ENCODE measurements at regions not wholly inside any gene's neighbourhood (a gene's known extent, or its start where the extent isn't known, plus 50 kb on each side); places are given as distances from the start of the nearest gene placed in this dataset.
"Not testable (repeated sequence)": the region's sequence is repeated elsewhere in the genome, so short reads cannot be mapped to it uniquely, and the experiment has no call there.

DNA sequence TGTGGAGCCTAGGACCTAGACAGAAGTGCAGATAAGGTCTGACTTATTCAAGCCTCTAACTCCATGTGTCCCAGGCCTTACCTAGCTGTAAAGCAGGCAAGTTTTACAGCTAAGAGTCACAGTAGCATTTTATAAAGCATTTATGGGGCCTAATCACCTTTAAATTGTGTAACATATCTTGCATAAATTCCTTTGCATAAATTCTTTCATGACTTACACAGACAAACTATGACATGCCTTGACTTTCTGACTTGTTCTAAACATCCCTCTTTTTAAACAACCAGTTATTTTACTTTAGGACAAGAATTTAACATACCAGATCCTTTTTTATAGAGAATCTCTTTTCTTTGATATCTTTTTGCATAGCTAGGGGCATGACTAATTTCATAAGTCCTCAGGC, 1257.8 kb upstream of the NRXN1 start:
- ChIA-PET POLR2A (ENCODE audit: low non-redundant PET) (no interaction called here), CTCF (interaction anchor here (0.8 kb wide), 1 partner anchor 1384 kb away, joined by 3 read pairs; no protein-coding TSS in a partner anchor)
- no peak for TF ChIP-seq CTCF (conservative IDR thresholded peaks at IDR 0.05; ENCODE audit: low read depth)
- no peak overlapping the region for H3K27ac ChIP-seq
- no peak for DNase-seq (ENCODE audit: low spot score)

GRCh38 chr2:52288596-52288995, 1256.7 kb upstream of the NRXN1 start:
- DNase-seq (ENCODE audit: low spot score) = no peak
- H3K27ac ChIP-seq = no peak overlapping the region
- POLR2A ChIA-PET (ENCODE audit: low non-redundant PET) = no interaction called here
- CTCF ChIA-PET = interaction anchor here (0.9 kb wide), 1 partner anchor 124 kb away, joined by 4 read pairs; no protein-coding TSS in a partner anchor
- TF ChIP-seq CTCF (conservative IDR thresholded peaks at IDR 0.05; ENCODE audit: low read depth) = no peak

GRCh38 chr2:52269696-52270485, 1238.0 kb upstream of the NRXN1 start:
- no peak for TF ChIP-seq CTCF (conservative IDR thresholded peaks at IDR 0.05; ENCODE audit: low read depth)
- no peak overlapping the region for H3K27ac ChIP-seq
- CTCF ChIA-PET = interaction anchor here (0.6 to 0.7 kb wide), 2 partner anchors 8 to 1210 kb away, joined by 3 read pairs; no protein-coding TSS in a partner anchor
- DNase-seq (ENCODE audit: low spot score) = no peak
- POLR2A ChIA-PET (ENCODE audit: low non-redundant PET) = no interaction called here

DNA sequence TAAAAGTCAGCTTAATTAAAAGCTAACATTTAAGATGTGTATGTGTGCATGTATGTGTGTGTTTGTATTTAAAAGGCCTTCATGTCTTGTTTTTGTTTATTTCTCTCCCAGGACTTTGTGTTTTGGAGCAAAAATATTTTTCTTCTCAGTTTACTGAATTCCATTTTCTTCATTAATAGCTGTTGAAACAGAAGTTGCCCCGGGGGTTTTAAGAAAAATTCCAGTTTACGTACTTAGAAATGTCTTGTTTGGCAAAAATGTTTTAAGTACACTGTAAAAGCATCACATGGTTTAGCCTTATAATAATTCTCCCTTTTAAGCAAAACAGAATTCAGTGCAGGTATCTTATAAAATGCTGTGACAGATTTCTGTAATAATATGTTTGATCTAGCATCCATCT, 1233.0 kb upstream of the NRXN1 start:
- ChIA-PET POLR2A (ENCODE audit: low non-redundant PET) (no interaction called here), CTCF (no interaction called here)
- H3K27ac ChIP-seq = no peak overlapping the region
- no peak for DNase-seq (ENCODE audit: low spot score)
- TF ChIP-seq CTCF (conservative IDR thresholded peaks at IDR 0.05; ENCODE audit: low read depth) = no peak

DNA sequence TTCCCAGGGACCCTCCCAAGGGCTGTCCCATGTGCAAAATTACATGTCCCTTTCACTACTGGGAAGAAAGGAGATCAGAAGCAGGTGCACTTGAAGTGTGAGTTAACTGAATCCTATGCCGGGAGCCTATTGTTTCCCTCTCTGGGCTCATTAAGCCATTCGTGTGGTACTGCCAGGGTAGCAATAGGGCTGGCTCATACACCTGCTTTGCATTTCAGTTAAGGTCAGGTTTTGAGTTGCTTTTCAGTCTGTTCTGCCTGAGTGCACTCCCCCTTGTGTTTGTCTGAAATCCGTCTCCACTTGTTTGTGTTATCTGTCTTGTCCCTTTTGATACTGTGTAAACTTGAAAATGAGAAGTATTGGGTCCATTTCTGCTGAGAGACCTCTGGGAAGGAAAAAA, 1232.6 kb upstream of the NRXN1 start:
- ChIA-PET POLR2A (ENCODE audit: low non-redundant PET) (no interaction called here), CTCF (no interaction called here)
- DNase-seq (ENCODE audit: low spot score) = no peak
- H3K27ac ChIP-seq = no peak overlapping the region
- TF ChIP-seq CTCF (conservative IDR thresholded peaks at IDR 0.05; ENCODE audit: low read depth) = no peak

DNA sequence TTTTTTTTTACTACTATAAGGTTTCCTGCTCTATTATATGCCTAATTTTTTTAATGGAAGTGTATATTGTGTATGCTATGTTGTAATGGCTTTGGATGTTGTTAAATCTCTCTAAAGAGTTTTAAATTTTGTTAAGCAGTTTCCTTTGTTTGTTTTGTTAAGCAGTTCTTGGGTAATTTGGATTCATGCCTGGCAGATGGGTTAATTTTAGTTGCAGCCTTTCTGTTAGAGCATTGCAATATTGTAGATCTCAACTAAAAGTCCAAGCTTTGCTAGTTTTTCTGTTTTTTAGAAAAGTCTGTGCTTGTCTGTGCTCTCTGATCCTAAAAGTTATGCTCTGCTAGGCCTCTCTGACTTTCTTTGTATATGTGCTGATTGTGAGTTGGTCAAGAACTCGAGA, 1229.0 kb upstream of the NRXN1 start:
- CTCF ChIA-PET = no interaction called here
- no peak for DNase-seq (ENCODE audit: low spot score)
- POLR2A ChIA-PET (ENCODE audit: low non-redundant PET) = no interaction called here
- no peak overlapping the region for H3K27ac ChIP-seq
- TF ChIP-seq CTCF (conservative IDR thresholded peaks at IDR 0.05; ENCODE audit: low read depth) = no peak

DNA sequence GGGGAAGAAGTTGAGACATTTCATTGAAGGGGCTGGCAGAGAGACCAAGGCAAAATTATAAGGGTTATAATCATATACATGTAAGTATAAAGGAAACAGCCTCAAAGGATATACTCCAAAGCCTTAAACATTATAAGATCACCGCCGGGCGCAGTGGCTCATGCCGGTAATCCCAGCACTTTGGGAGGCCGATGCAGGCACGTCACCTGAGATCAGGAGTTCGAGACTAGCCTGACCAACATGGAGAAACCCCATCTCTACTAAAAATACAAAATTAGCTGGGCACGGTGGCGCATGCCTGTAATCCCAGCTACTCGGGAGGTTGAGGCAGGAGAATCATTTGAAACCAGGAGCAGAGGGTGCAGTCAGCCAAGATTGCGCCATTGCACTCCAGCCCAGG, 1227.0 kb upstream of the NRXN1 start:
- H3K27ac ChIP-seq; POLR2A ChIA-PET (ENCODE audit: low non-redundant PET); CTCF ChIA-PET; DNase-seq (ENCODE audit: low spot score): not testable (repeated sequence)
